Dendritic cell treated with granulocyte-macrophage colony-stimulating factor and Interleukin-4, amounts not matched to agents 40 ng/mL and 50 ng/mL, for 4 days (primary cell): ENCODE measurements at regions not wholly inside any gene's neighbourhood (a gene's known extent, or its start where the extent isn't known, plus 50 kb on each side); places are given as distances from the start of the nearest gene placed in this dataset.
A peak's percentile ranks its signal among the peaks of the same experiment; 100 is the strongest.

ENCODE experiments used
- H3K27ac Mint-ChIP-seq: one replicate; pipeline ENCODE4 v1.8.0; 2022; ENCODE audit warnings: mild to moderate bottlenecking, mixed read lengths
- H3K27me3 Mint-ChIP-seq: one replicate; pipeline ENCODE4 v1.8.0; 2022; ENCODE audit warnings: mild to moderate bottlenecking, mixed read lengths
- H3K36me3 Mint-ChIP-seq: one replicate; pipeline ENCODE4 v1.8.0; 2022; ENCODE audit warnings: low read depth, mixed read lengths
- H3K4me1 Mint-ChIP-seq: one replicate; pipeline ENCODE4 v1.8.0; 2022; ENCODE audit warnings: low read depth, mixed read lengths
- H3K4me3 Mint-ChIP-seq: one replicate; pipeline ENCODE4 v1.8.0; 2022; ENCODE audit warnings: mild to moderate bottlenecking, moderate library complexity, mixed read lengths
- H3K9me3 Mint-ChIP-seq: one replicate; pipeline ENCODE4 v1.8.0; 2022; ENCODE audit warnings: mixed read lengths
- intact Hi-C: fragments of 100-400 bp; cut with micrococcal nuclease; formaldehyde crosslinking; loops from one replicate; pipeline ENCODE4 v1.15.0; 2022

DNA sequence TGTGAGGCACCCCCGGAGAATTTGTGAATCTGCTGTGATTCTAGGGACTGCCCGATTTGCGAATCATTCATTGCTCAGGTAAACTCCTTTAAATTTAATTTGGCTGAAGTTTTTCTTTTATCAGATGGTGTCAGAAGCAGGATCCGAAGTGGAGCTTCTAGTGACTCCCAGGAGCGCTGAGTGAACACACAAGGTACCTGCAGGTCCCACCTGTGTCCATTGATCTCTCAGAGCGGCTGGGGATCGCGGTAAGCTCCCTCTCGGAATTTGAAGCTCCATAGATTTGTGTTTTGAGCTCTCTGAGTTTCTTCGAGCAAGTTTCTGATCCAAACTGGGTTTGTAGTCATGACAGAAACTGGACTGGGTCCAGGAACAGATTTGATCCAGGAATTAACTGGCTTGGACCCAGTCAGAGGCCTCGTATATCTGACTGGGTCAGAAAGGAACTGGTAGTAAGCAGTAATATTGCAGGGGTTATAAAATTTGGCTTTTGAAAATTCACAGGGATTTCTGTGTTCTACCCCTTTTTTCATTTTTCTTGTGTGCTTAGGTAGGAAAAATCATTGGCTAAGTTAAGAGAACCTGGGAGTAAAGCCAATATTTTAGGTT, 56.2 kb upstream of the EDEM3 start:
- Mint-ChIP-seq H3K27me3 (no peaks in the 10 kb centered on the region), H3K9me3 (no peaks in the 10 kb centered on the region), H3K4me1 (peaks cover 16% of the 10 kb centered on the region), H3K27ac (no peak overlapping the region), H3K36me3 (peaks cover 68% of the 10 kb centered on the region), H3K4me3 (no peak overlapping the region)
- intact Hi-C loops, result no loop called here

DNA sequence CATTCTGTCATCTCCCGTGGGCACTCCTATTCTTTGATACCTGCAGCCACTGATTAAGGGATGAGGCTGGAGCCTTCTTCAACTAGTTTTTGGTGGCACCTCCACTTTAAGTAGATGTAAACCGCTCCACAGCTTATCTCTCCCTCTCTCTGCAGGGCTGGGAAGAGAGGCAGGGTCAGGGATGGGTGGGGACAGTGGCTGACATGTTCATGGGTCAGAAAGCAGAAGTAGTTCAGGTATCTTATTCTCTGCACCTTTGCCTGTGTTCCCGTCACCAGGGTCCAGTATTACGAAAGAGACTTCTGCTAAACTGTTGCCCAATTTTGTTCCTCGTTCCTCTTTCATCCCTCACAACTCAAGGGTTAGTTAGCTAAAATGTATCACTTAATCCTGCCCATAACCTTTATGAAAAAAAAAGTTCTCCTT, 51.7 kb upstream of the EDEM3 start:
- Mint-ChIP-seq H3K4me3 (no peak overlapping the region), H3K27ac (peak overlapping the region; percentile 42), H3K36me3 (peaks cover 76% of the 10 kb centered on the region), H3K9me3 (no peaks in the 10 kb centered on the region), H3K4me1 (peaks cover 21% of the 10 kb centered on the region), H3K27me3 (no peaks in the 10 kb centered on the region)
- intact Hi-C loops, result no loop called here

DNA sequence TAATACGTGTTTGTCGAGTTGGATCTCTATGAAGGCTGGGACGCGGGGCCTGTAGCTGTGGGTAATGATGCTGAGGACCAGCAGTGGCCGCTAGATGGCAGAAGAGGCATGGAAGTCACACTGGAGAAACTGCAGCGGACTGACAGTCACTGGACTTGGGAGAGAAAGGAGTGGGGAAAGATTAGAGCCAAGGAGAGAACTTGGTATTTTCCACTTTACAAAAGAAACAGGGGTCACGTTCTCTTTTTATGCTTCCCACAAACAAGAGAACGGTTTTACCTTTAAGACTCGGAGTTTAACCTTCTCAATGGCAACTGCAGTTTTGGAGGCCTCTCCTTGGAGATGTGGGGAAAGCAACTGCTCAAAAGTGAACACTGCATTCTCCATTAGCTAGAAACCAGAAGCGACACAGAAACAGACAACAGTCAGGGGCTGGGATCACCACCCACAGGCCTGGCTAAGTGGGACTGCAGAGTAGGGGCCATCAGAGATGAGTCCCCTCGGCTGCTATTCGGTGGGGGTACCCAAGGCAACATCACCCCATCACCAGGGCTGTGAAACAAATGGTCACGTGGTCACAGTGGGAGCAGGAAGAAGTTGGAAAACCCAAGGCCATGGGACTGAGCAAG, 51.1 kb upstream of the EDEM3 start:
- H3K36me3 Mint-ChIP-seq, result peaks cover 78% of the 10 kb centered on the region
- H3K27me3 Mint-ChIP-seq, result no peaks in the 10 kb centered on the region
- H3K9me3 Mint-ChIP-seq, result no peaks in the 10 kb centered on the region
- peaks cover 21% of the 10 kb centered on the region for H3K4me1 Mint-ChIP-seq
- H3K4me3 Mint-ChIP-seq, result no peak overlapping the region
- intact Hi-C loops, result loop anchor here (1.0 to 2.0 kb wide), 2 partner anchors 177 to 365 kb away; no protein-coding TSS in a partner anchor
- peak overlapping the region; percentile 42 for H3K27ac Mint-ChIP-seq
